ENCODE measurements at regions not wholly inside any gene's neighbourhood (a gene's known extent, or its start where the extent isn't known, plus 50 kb on each side); places are given as distances from the start of the nearest gene placed in this dataset.

GRCh38 chr19:27762933-27763332 lies 1450.0 kb downstream of the UQCRFS1 start:
- Mint-ChIP-seq H3K27ac (no peak overlapping the region), H3K36me3 (peaks cover 20% of the 10 kb centered on the region), H3K9me3 (peaks cover 30% of the 10 kb centered on the region), H3K27me3 (no peaks in the 10 kb centered on the region), H3K4me1 (ENCODE audit: low read depth in 2 of 2) (no peaks in the 10 kb centered on the region), H3K4me3 (no peak overlapping the region)
- DNase-seq (ENCODE audit: low spot score) (no peak), ATAC-seq (no peak)

- Mint-ChIP-seq H3K9me3 (peaks cover 28% of the 10 kb centered on the region), H3K4me3 (no peak overlapping the region), H3K27me3 (no peaks in the 10 kb centered on the region), H3K27ac (no peak overlapping the region), H3K36me3 (peaks cover 18% of the 10 kb centered on the region), H3K4me1 (ENCODE audit: low read depth in 2 of 2) (no peaks in the 10 kb centered on the region)
- ATAC-seq (no peak), DNase-seq (ENCODE audit: low spot score) (no peak)
Measured at GRCh38 chr19:27759896-27760295, 1453.1 kb downstream of the UQCRFS1 start.

- Mint-ChIP-seq H3K36me3 (peaks cover 17% of the 10 kb centered on the region), H3K4me1 (ENCODE audit: low read depth in 2 of 2) (no peaks in the 10 kb centered on the region), H3K4me3 (no peak overlapping the region), H3K27ac (no peak overlapping the region), H3K27me3 (no peaks in the 10 kb centered on the region), H3K9me3 (peaks cover 28% of the 10 kb centered on the region)
- no peak for DNase-seq (ENCODE audit: low spot score)
- ATAC-seq = no peak
Measured at GRCh38 chr19:27758626-27759505, 1454.1 kb downstream of the UQCRFS1 start.

- DNase-seq (ENCODE audit: low spot score) = no peak
- H3K4me1 Mint-ChIP-seq (ENCODE audit: low read depth in 2 of 2) = no peaks in the 10 kb centered on the region
- H3K36me3 Mint-ChIP-seq = peaks cover 5% of the 10 kb centered on the region
- ATAC-seq = no peak
- H3K27ac Mint-ChIP-seq = no peak overlapping the region
- H3K27me3 Mint-ChIP-seq = no peaks in the 10 kb centered on the region
- H3K4me3 Mint-ChIP-seq = no peak overlapping the region
- H3K9me3 Mint-ChIP-seq = peaks cover 24% of the 10 kb centered on the region
Measured at GRCh38 chr19:27754700-27755099, 1458.3 kb downstream of the UQCRFS1 start.

- Mint-ChIP-seq H3K27me3 (no peaks in the 10 kb centered on the region), H3K27ac (no peak overlapping the region), H3K4me3 (no peak overlapping the region), H3K4me1 (ENCODE audit: low read depth in 2 of 2) (no peaks in the 10 kb centered on the region), H3K9me3 (peaks cover 22% of the 10 kb centered on the region), H3K36me3 (peaks cover 5% of the 10 kb centered on the region)
- ATAC-seq (no peak), DNase-seq (ENCODE audit: low spot score) (no peak)
Measured at GRCh38 chr19:27753622-27754021, 1459.3 kb downstream of the UQCRFS1 start.

- Mint-ChIP-seq H3K4me3 (no peak overlapping the region), H3K27ac (no peak overlapping the region), H3K9me3 (peaks cover 16% of the 10 kb centered on the region), H3K36me3 (peaks cover 9% of the 10 kb centered on the region), H3K27me3 (no peaks in the 10 kb centered on the region), H3K4me1 (ENCODE audit: low read depth in 2 of 2) (no peaks in the 10 kb centered on the region)
- ATAC-seq = no peak
- DNase-seq (ENCODE audit: low spot score) = no peak
Measured at GRCh38 chr19:27752530-27753184, 1460.3 kb downstream of the UQCRFS1 start.

GRCh38 chr19:27751044-27751391 lies 1461.9 kb downstream of the UQCRFS1 start:
- H3K27me3 Mint-ChIP-seq = no peaks in the 10 kb centered on the region
- H3K9me3 Mint-ChIP-seq = peaks cover 17% of the 10 kb centered on the region
- H3K4me3 Mint-ChIP-seq = no peak overlapping the region
- H3K27ac Mint-ChIP-seq = no peak overlapping the region
- ATAC-seq (no peak), DNase-seq (ENCODE audit: low spot score) (no peak)
- H3K4me1 Mint-ChIP-seq (ENCODE audit: low read depth in 2 of 2) = peaks cover 0 to 2% of the 10 kb centered on the region in 2 donors
- H3K36me3 Mint-ChIP-seq = peaks cover 12% of the 10 kb centered on the region

GRCh38 chr19:27750391-27751043 lies 1462.4 kb downstream of the UQCRFS1 start:
- Mint-ChIP-seq H3K4me1 (ENCODE audit: low read depth in 2 of 2) (peaks cover 0 to 3% of the 10 kb centered on the region in 2 donors), H3K27ac (no peak overlapping the region), H3K27me3 (no peaks in the 10 kb centered on the region), H3K36me3 (peaks cover 15% of the 10 kb centered on the region), H3K4me3 (no peak overlapping the region), H3K9me3 (peaks cover 19% of the 10 kb centered on the region)
- no peak for ATAC-seq
- no peak for DNase-seq (ENCODE audit: low spot score)

GRCh38 chr19:27748551-27749152 lies 1464.3 kb downstream of the UQCRFS1 start:
- H3K4me3 Mint-ChIP-seq = no peak overlapping the region
- peaks cover 10% of the 10 kb centered on the region for H3K36me3 Mint-ChIP-seq
- no peak for ATAC-seq
- DNase-seq (ENCODE audit: low spot score) = no peak
- H3K4me1 Mint-ChIP-seq (ENCODE audit: low read depth in 2 of 2) = peaks cover 0 to 3% of the 10 kb centered on the region in 2 donors
- H3K9me3 Mint-ChIP-seq = peaks cover 15% of the 10 kb centered on the region
- no peaks in the 10 kb centered on the region for H3K27me3 Mint-ChIP-seq
- no peak overlapping the region for H3K27ac Mint-ChIP-seq

GRCh38 chr19:27746691-27747380 lies 1466.1 kb downstream of the UQCRFS1 start:
- Mint-ChIP-seq H3K27me3 (no peaks in the 10 kb centered on the region), H3K4me3 (no peak overlapping the region), H3K9me3 (peaks cover 20% of the 10 kb centered on the region), H3K36me3 (peaks cover 24% of the 10 kb centered on the region), H3K27ac (no peak overlapping the region), H3K4me1 (ENCODE audit: low read depth in 2 of 2) (peaks cover 0 to 3% of the 10 kb centered on the region in 2 donors)
- DNase-seq (ENCODE audit: low spot score) = no peak
- ATAC-seq = no peak

GRCh38 chr19:27745978-27746542 lies 1466.9 kb downstream of the UQCRFS1 start:
- Mint-ChIP-seq H3K36me3 (peaks cover 24% of the 10 kb centered on the region), H3K27me3 (no peaks in the 10 kb centered on the region), H3K4me3 (no peak overlapping the region), H3K4me1 (ENCODE audit: low read depth in 2 of 2) (peaks cover 0 to 3% of the 10 kb centered on the region in 2 donors), H3K9me3 (peaks cover 20% of the 10 kb centered on the region), H3K27ac (no peak overlapping the region)
- ATAC-seq (no peak), DNase-seq (ENCODE audit: low spot score) (no peak)

GRCh38 chr19:27744926-27745768 lies 1467.8 kb downstream of the UQCRFS1 start:
- Mint-ChIP-seq H3K27ac (no peak overlapping the region), H3K4me1 (ENCODE audit: low read depth in 2 of 2) (peaks cover 0 to 3% of the 10 kb centered on the region in 2 donors), H3K36me3 (peaks cover 24% of the 10 kb centered on the region), H3K4me3 (no peak overlapping the region), H3K27me3 (no peaks in the 10 kb centered on the region), H3K9me3 (peaks cover 20% of the 10 kb centered on the region)
- ATAC-seq (no peak), DNase-seq (ENCODE audit: low spot score) (no peak)
